Transverse colon (tissue), 4 donors: ENCODE measurements at regions not wholly inside any gene's neighbourhood (a gene's known extent, or its start where the extent isn't known, plus 50 kb on each side); places are given as distances from the start of the nearest gene placed in this dataset.

Source experiments
- CTCF ChIP-seq, 5 experiments: fragments of 200-600 bp in 3 of 5; fragments of 450-650 bp in 2 of 5; sonication (generic) in 3 of 5; IDR thresholded peaks; 1 replicate in 2 of 5; 2 replicates in 3 of 5; pipeline ENCODE4 v1.5.1; 2016 to 2017; ENCODE audit warnings: antibody characterized with exemption in 5 of 5, inconsistent platforms in 3 of 5, mild to moderate bottlenecking in 2 of 5, moderate library complexity in 1 of 5
- EP300 ChIP-seq: sonication (generic); formaldehyde crosslinking; IDR thresholded peaks from one replicate; pipeline ENCODE4 v1.6.1; 2017; ENCODE audit warnings: antibody characterized with exemption, low read depth
- POLR2A ChIP-seq: fragments of 450-650 bp; IDR thresholded peaks from one replicate; pipeline ENCODE4 v1.6.1; 2016; ENCODE audit warnings: antibody characterized with exemption, mild to moderate bottlenecking, moderate library complexity
- POLR2AphosphoS5 ChIP-seq, 3 donors: sonication (generic); formaldehyde crosslinking; IDR thresholded peaks; one replicate each; pipeline ENCODE4 v1.6.1; 2016; ENCODE audit warnings: antibody characterized with exemption in 3 of 3

- no peak for TF ChIP-seq EP300
- no peak for TF ChIP-seq CTCF (IDR thresholded peaks at IDR 0.05)
- no peak for TF ChIP-seq POLR2A
- no peak for TF ChIP-seq POLR2AphosphoS5 (IDR thresholded peaks at IDR 0.05)
Observed at GRCh38 chr2:33666879-33667278, 67.8 kb upstream of the FAM98A start.
